Thyroid gland (tissue), 4 donors: ENCODE measurements at regions not wholly inside any gene's neighbourhood (a gene's known extent, or its start where the extent isn't known, plus 50 kb on each side); places are given as distances from the start of the nearest gene placed in this dataset.

Experiments
- CTCF ChIP-seq, 6 experiments: fragments of 200-600 bp in 3 of 6; fragments of 450-650 bp in 3 of 6; sonication (generic) in 3 of 6; IDR thresholded peaks; one replicate each; pipeline ENCODE4 v1.5.1; 2016 to 2019; ENCODE audit warnings: antibody characterized with exemption in 6 of 6, mild to moderate bottlenecking in 2 of 6, inconsistent platforms in 1 of 6, moderate library complexity in 1 of 6
- POLR2A ChIP-seq, 2 donors: fragments of 450-650 bp; IDR thresholded peaks; one replicate each; pipeline ENCODE4 v1.6.1; 2017; ENCODE audit warnings: antibody characterized with exemption in 2 of 2, mild to moderate bottlenecking in 2 of 2, moderate library complexity in 1 of 2

GRCh38 chr6:19042420-19042819 lies 655.3 kb downstream of the RNF144B start:
- TF ChIP-seq CTCF (IDR thresholded peaks at IDR 0.05) (no peak), POLR2A (IDR thresholded peaks at IDR 0.05) (no peak)
